ENCODE measurements at regions not wholly inside any gene's neighbourhood (a gene's known extent, or its start where the extent isn't known, plus 50 kb on each side); places are given as distances from the start of the nearest gene placed in this dataset.

DNA sequence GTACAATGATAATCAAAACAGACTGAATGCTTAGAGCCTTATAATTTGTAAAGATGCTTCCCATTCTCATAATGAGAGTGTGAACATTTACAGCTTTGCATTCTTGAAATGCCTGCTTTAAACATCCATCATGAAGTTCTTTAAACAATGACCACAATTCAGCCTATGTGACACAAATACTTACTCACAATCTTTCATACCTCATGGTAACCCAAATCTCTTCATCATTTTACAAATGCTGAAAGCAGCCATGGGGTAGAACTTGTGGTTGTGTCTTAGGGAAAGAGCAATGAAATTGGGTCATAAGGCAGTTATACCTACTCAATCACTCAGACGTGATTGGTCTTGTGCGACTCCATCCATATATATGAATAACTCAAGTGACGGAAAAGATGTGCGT, 140.7 kb downstream of the RND3 start:
- Histone ChIP-seq H3K27ac (no peak overlapping the region), H3K36me3 (replicated peaks in 1 of 2; ENCODE audit: insufficient read depth in 1 of 2, low read depth in 2 of 2) (no peaks in the 10 kb centered on the region), H3K4me3 (no peak overlapping the region), H3K4me1 (no peaks in the 10 kb centered on the region), H3K9me3 (no peaks in the 10 kb centered on the region), H3K27me3 (no peaks in the 10 kb centered on the region)
- TF ChIP-seq, protein P1, sequence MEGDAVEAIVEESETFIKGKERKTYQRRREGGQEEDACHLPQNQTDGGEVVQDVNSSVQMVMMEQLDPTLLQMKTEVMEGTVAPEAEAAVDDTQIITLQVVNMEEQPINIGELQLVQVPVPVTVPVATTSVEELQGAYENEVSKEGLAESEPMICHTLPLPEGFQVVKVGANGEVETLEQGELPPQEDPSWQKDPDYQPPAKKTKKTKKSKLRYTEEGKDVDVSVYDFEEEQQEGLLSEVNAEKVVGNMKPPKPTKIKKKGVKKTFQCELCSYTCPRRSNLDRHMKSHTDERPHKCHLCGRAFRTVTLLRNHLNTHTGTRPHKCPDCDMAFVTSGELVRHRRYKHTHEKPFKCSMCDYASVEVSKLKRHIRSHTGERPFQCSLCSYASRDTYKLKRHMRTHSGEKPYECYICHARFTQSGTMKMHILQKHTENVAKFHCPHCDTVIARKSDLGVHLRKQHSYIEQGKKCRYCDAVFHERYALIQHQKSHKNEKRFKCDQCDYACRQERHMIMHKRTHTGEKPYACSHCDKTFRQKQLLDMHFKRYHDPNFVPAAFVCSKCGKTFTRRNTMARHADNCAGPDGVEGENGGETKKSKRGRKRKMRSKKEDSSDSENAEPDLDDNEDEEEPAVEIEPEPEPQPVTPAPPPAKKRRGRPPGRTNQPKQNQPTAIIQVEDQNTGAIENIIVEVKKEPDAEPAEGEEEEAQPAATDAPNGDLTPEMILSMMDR (IDR thresholded peaks at IDR 0.05): no peak
- no peak for TF ChIP-seq POLR2A (IDR thresholded peaks at IDR 0.05)
- 87% methylated on average over 4 of the region's 4 CpGs for WGBS, 2 donors
- no peak for DNase-seq
- intact Hi-C loops (cut with DNase I): no loop called here
- no peak for ATAC-seq

DNA sequence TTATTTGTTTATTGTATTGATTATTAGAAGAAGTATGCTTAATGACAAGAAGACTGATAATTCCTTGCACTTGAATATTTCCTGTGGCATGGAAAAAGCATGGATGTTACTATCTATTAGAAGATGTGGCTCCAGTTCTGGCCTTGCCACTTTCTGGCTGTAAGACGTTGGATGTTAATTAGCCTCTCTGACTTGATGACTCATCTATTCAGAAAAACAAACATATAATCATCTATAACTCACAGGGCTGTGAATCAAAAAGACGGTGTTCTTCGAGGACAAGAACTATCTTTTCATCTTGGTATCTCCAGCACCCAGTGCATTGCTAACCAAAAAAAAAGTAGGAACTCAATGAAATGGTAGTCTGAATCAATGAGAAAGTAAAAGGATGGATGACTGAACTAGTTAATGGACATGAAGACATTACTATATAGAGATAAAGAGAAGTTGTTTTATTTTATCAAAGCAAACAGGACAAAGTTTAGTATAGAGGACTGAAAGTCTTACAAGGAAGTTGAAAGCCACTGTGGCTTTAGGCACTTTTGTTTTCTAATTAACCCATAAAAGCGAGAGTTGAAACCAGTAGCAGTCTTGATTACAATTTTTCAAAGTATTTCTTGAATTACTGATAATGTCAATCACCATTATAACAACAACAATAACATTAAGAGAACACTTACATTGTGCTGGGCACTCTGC, 145.3 kb downstream of the RND3 start:
- H3K27me3 ChIP-seq: no peaks in the 10 kb centered on the region
- H3K36me3 ChIP-seq (replicated peaks in 1 of 2; ENCODE audit: insufficient read depth in 1 of 2, low read depth in 2 of 2): no peaks in the 10 kb centered on the region
- WGBS, 2 donors: 65 to 67% methylated on average over 4 of the region's 4 CpGs
- no peaks in the 10 kb centered on the region for H3K4me1 ChIP-seq
- no peak for TF ChIP-seq POLR2A (IDR thresholded peaks at IDR 0.05)
- TF ChIP-seq, protein P1 (IDR thresholded peaks at IDR 0.05): no peak
- no peaks in the 10 kb centered on the region for H3K9me3 ChIP-seq
- no peak for DNase-seq
- ATAC-seq: no peak
- no peak overlapping the region for H3K27ac ChIP-seq
- no peak overlapping the region for H3K4me3 ChIP-seq
- intact Hi-C loops (cut with DNase I): no loop called here

DNA sequence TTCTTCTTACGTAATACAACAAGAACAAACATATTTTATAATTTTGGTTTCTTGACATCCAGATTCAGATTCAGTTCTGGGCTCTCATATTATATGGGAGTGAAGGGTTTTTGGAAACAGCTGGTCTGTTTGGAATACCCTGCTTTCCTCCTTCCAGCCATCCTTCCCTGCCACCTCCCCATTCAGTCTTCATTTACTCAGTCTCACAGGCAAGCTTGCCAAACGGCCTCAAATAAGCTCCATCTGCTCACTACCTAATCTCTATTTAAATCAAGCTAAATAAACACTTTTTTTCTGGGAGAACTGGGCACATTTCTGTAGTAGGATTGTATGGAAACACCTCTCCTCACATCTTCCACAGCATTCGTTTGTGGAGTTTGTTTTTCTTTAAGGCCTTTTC, 147.5 kb downstream of the RND3 start:
- Histone ChIP-seq H3K9me3 (no peaks in the 10 kb centered on the region), H3K27ac (no peak overlapping the region), H3K36me3 (replicated peaks in 1 of 2; ENCODE audit: insufficient read depth in 1 of 2, low read depth in 2 of 2) (no peaks in the 10 kb centered on the region), H3K27me3 (no peaks in the 10 kb centered on the region), H3K4me1 (no peaks in the 10 kb centered on the region), H3K4me3 (no peak overlapping the region)
- DNase-seq (no peak), ATAC-seq (no peak)
- WGBS, 2 donors: 40 to 51% methylated on average over 3 of the region's 3 CpGs
- intact Hi-C loops (cut with DNase I): no loop called here
- TF ChIP-seq, protein P1 (IDR thresholded peaks at IDR 0.05): no peak
- no peak for TF ChIP-seq POLR2A (IDR thresholded peaks at IDR 0.05)

DNA sequence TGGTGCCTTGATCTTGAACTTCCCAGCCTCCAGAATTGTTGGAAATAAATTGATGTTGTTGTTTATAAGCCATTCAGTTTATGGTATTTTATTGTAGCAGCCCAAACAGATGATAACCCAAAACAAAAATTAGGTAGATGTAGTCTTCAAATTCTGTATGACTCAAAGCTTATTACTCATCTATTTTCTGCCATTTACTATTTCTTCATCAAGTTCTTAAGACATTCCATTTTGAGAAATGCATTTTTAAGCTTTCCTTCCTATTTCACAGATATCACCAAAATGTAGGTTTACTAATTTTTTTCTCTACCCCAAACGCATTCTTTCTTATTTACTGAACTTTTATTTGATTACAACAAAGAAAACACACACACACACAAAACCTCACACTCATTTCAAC, 148.2 kb downstream of the RND3 start:
- intact Hi-C loops (cut with DNase I): no loop called here
- no peak overlapping the region for H3K4me3 ChIP-seq
- H3K27ac ChIP-seq: no peak overlapping the region
- TF ChIP-seq, protein P1 (IDR thresholded peaks at IDR 0.05): no peak
- no peak for TF ChIP-seq POLR2A (IDR thresholded peaks at IDR 0.05)
- ATAC-seq: no peak
- no peaks in the 10 kb centered on the region for H3K4me1 ChIP-seq
- no peaks in the 10 kb centered on the region for H3K27me3 ChIP-seq
- H3K36me3 ChIP-seq (replicated peaks in 1 of 2; ENCODE audit: insufficient read depth in 1 of 2, low read depth in 2 of 2): no peaks in the 10 kb centered on the region
- H3K9me3 ChIP-seq: no peaks in the 10 kb centered on the region
- WGBS, 2 donors: 54 to 61% methylated on average over 1 of the region's 1 CpG
- no peak for DNase-seq

DNA sequence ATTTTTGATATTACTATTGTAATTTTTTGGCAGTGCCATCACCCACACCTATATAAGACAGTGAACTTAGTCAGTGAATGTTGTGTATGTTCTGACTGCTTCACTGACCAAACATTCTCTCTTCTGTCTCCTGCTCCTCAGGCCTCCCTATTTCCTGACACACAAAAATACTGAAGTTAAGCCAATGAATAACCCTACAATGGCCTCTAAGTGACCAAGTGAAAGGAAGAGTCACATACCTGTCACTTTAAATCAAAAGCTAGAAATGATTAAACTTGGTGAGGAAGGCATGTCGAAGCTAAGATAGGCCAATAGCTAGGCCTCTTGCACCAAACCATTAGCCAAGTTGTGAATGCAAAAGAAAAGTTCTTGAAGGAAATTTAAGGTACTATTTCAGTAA, 151.9 kb downstream of the RND3 start:
- no peak for ATAC-seq
- Histone ChIP-seq H3K4me3 (no peak overlapping the region), H3K4me1 (no peaks in the 10 kb centered on the region), H3K36me3 (replicated peaks in 1 of 2; ENCODE audit: insufficient read depth in 1 of 2, low read depth in 2 of 2) (no peaks in the 10 kb centered on the region), H3K9me3 (no peaks in the 10 kb centered on the region), H3K27ac (no peak overlapping the region), H3K27me3 (no peaks in the 10 kb centered on the region)
- WGBS, 2 donors: 52 to 72% methylated on average over 1 of the region's 1 CpG
- intact Hi-C loops (cut with DNase I): no loop called here
- DNase-seq: no peak
- no peak for TF ChIP-seq POLR2A (IDR thresholded peaks at IDR 0.05)
- TF ChIP-seq, protein P1 (IDR thresholded peaks at IDR 0.05): no peak
